ENCODE measurements at regions not wholly inside any gene's neighbourhood (a gene's known extent, or its start where the extent isn't known, plus 50 kb on each side); places are given as distances from the start of the nearest gene placed in this dataset.
A peak's percentile ranks its signal among the peaks of the same experiment; 100 is the strongest.

DNA sequence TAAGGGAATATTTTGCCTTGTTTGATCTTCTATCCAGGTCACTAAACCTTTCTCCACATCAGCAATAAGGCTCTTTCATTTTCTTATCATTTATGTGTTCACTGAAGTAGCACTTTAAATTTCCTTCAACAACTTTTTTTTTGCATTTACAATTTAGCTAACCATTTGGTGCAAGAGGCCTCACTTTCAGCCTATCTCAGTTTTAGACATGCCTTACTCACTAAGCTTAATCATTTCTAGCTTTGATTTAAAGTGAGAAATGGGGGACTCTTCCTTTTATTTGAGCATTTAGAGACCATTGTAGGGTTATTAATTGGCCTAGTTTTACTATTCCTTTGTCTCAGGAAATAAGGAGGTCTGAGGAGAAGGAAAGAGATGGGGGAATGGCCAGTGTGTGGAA lies 250.5 kb downstream of the AUH start:
- DNase-seq (ENCODE audit: insufficient read length, low spot score) (no peak), FAIRE-seq (no peak)
- TF ChIP-seq POLR2A (IDR thresholded peaks at IDR 0.05; ENCODE audit: low read depth, low read length): no peak

DNA sequence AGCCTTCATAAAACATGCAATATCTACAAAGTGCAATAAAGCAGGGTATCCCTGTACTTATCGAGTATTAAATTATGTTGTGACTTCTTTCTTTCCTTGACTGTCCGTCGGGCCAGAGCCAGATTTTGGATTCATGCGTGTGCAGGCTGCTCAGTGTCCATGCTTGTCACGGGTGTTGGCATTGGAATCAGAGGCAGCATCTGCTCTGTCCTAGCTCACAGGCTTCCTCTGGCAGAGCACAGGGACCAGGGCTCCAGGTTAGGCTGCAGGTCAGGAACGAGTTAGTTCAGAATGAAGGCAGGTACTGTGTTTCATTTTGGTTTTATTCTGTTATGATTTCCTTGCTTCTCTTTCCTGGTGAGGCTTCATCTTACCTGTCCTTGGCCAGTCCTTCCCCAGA lies 249.8 kb downstream of the AUH start:
- DNase-seq (ENCODE audit: insufficient read length, low spot score): no peak
- TF ChIP-seq POLR2A (IDR thresholded peaks at IDR 0.05; ENCODE audit: low read depth, low read length): no peak
- FAIRE-seq: no peak

DNA sequence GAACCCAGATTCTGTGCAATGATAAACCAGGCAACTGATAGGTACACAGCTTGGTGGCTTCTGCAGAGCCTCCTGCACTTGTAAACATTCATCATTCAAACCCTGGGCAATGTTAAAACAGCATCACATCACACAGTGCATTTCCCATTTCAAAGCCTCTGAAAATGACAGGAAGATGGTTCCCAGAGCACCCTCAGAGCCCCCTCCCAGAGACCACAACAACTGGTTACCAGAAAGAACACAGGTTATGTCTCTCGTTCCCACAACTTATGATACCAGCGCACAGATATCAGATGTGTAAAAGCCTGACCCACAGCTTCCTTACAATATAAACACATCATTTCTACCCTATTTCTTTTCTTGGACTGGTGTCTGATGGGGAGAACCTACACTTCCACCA lies 248.7 kb downstream of the AUH start:
- no peak for FAIRE-seq
- no peak for DNase-seq (ENCODE audit: insufficient read length, low spot score)
- no peak for TF ChIP-seq POLR2A (IDR thresholded peaks at IDR 0.05; ENCODE audit: low read depth, low read length)

DNA sequence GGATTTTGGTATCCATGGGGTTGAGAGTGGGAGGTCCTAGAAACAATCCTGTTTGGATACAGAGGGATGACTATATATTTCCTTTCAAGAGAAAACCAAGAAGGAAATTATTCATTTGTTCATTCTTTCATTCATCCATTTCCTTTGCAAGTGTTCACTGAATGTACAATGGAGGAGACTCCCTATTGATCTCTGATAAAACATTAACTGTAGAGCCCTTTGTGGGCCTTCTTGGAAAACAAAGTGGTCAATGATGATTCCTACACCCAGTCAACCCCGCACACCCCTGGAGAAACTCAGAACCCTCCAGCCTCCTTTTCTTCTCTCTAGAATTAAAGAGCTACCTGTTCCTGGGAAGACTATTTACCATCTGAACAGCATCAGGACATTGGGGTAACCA lies 247.3 kb downstream of the AUH start:
- DNase-seq (ENCODE audit: insufficient read length, low spot score) (no peak), FAIRE-seq (no peak)
- TF ChIP-seq POLR2A (IDR thresholded peaks at IDR 0.05; ENCODE audit: low read depth, low read length): no peak

DNA sequence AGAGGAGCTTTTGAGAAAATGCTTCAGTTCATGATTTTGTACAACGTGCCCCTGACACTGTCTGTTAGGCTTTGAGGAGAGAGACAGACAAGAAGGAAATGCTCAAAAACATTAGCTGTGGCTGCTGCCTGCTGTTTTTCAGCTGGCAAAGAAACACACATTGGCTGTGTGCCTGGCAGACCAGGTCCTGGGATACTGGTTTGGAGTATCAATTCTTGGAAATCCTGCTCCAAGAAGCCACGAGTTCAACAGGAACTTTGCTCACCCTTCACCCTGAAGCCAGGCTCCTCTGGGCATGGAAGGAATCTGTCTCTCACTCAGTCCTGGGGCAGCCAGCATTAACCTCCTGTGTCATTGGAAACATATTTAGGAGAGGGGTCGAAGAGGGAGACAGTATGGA lies 245.5 kb downstream of the AUH start:
- TF ChIP-seq POLR2A (IDR thresholded peaks at IDR 0.05; ENCODE audit: low read depth, low read length): no peak
- FAIRE-seq (no peak), DNase-seq (ENCODE audit: insufficient read length, low spot score) (no peak)

DNA sequence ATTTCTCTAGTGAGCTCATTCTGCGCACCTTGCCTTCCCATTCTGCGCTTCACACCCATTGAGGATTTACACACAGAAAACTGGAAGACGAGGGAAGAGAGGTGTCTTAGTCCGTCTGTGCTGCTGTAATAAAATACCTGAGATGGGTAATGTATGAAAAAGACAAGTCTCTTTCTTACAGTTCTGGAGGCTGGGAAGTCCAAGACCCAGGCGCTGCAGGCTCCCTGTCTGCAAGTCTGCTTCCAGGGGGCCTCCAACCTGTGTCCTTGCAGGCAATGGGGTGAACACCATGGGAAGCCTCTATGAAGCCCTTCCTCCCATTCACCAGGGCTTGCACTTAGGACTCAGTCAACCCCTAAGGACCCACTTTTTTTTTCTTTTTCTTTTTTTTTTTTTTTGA lies 245.0 kb downstream of the AUH start:
- TF ChIP-seq POLR2A (IDR thresholded peaks at IDR 0.05; ENCODE audit: low read depth, low read length): no peak
- FAIRE-seq: no peak
- DNase-seq (ENCODE audit: insufficient read length, low spot score): no peak

DNA sequence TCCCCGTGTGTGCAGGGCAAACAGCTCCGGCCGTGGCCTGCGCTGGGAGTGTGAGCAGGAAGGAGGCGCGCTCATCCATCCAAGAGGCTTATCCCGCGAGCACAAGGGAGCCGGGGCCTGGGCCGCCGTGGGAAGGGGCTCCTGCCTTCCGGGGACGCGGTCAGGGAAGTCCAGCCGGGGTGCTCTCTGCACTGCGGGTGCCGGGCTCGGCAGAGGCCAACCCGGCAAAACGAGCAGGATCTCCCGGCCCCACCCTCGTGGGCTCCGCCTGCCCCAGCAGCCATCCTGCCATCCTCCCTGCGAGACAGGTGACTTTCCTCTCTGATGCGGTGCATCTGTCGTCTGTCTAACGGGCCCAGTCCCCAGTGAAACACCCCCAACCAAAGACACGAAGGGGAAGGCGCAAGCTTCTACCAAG lies 244.2 kb downstream of the AUH start:
- no peak for FAIRE-seq
- no peak for DNase-seq (ENCODE audit: insufficient read length, low spot score)
- no peak for TF ChIP-seq POLR2A (IDR thresholded peaks at IDR 0.05; ENCODE audit: low read depth, low read length)

DNA sequence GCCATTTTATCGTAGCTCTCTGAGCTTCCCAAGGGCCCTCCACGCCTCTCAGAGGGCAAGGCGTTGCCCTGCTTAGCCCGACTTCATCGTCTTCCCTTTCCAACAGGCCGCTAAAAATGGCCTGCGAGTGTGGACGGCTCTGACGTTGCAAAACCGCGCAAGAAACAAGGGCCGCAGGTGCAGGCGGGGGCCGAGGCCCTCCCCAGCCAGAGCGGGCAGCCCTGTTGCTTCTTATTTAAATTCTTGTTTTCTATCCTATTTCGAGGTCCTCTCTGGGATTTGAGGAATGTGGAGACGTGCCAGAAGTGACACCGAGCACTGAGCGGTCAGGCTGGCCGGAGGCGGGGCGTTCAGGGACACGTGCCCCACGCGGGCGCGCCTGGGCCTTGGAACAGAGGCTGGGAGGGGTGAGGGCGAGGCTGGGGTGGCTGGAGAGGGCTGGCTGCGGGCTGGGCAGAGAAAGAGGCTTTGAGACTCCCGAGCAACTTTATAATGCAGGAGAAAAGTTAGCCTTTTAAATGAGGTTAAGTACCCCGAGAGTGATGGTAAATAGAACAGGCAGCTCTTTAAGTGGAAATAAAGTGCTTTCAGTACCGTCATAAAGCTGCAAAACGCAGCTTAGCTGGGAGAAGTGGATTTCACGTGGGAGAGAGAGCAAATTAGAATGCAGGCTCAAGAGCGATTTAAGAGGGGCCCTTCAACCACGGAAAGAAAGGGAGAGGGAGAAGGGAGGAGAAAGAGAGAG lies 243.6 kb downstream of the AUH start:
- TF ChIP-seq POLR2A (IDR thresholded peaks at IDR 0.05; ENCODE audit: low read depth, low read length): no peak
- DNase-seq (ENCODE audit: insufficient read length, low spot score) (no peak), FAIRE-seq (no peak)

DNA sequence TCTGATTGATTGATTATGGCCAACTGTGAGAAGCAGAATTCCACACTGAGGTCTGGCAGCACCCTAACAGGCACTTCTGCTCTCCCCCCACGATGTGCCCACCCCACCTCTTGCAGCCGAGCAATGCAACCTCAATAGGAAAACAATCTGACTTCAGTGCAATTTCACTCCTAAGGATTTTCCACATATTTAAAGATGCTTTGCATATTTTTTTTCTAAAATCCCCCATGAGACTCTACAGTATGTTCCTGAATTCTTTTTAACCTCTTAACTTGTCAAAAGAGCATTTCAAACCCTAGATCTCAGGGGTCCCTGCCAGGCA lies 243.1 kb downstream of the AUH start:
- DNase-seq (ENCODE audit: insufficient read length, low spot score) (no peak), FAIRE-seq (no peak)
- no peak for TF ChIP-seq POLR2A (IDR thresholded peaks at IDR 0.05; ENCODE audit: low read depth, low read length)

DNA sequence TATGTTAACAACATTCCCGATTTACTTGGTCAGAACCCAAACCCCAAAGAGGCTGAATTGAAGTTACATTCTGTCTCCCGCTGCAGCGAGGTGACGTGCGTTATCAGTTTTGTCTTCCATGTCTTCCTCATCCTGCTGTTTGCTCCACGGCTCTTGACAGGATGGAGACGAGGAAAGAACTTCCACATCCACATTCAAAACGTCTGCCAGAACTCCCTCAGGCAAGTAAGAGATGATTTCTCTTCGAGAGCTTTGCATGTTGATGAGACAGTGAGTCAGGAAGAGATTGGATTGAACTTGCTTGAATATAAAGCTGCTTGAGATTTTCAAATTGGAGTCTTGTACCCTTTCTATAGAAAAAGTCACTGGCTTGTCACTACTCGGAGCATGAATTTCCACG lies 242.6 kb downstream of the AUH start:
- DNase-seq (ENCODE audit: insufficient read length, low spot score) (no peak), FAIRE-seq (peak; percentile 95)
- TF ChIP-seq POLR2A (IDR thresholded peaks at IDR 0.05; ENCODE audit: low read depth, low read length): no peak

DNA sequence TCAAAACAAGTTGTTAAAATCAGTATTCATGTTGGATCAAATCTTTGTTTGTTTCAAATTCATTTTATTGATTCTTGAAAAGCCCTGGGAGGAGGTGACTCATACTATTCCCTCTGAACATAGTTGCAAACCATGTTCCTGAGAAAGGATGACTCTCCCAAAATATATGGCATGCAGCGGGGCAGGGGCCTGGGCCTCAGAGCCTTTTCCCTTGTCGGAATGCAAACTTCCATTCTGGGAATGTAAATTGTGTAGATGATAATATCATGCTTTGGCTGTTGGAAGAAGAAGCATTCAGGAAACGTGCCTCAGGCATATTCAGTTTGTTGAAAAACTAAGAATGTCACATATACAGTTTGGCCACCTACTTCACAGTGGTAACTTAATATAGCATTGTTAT lies 242.0 kb downstream of the AUH start:
- DNase-seq (ENCODE audit: insufficient read length, low spot score): peak; percentile 50
- no peak for TF ChIP-seq POLR2A (IDR thresholded peaks at IDR 0.05; ENCODE audit: low read depth, low read length)
- no peak for FAIRE-seq

DNA sequence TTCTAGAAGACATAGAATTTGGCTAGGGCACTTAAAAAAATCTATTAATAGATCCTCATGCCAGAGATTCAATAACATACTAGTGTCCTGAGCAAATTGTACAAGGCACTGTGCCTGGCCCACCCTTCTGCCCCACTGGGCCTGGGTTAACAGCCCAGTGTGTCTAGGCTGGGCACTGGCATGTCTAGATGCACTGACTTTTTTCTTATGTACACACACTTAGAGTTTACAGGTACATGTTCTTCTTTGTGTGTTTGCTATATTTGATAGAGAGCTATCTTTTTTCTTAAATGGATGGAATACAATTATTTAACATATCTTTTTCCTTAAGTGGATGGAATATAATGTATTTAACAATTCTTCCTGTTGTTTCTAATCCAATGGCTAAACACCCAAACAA lies 241.5 kb downstream of the AUH start:
- FAIRE-seq (no peak), DNase-seq (ENCODE audit: insufficient read length, low spot score) (no peak)
- TF ChIP-seq POLR2A (IDR thresholded peaks at IDR 0.05; ENCODE audit: low read depth, low read length): no peak

DNA sequence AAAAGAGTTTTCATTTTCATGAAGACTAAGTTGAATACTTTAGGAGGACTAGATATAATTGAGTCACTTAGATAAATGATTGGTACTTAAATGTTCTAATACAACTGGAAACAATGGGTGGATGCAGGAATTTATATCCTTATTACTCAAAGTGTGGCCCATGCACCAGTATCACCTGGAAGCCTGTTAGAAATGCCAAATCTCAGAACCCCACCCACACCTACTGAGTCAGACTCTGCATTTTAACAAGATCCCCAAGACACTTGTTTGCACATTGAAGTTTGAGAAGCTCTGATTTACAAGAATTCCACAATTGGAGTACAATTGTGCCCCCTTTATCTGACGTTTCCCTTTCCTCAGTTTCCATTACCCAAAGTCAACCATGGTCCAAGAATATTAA lies 239.0 kb downstream of the AUH start:
- DNase-seq (ENCODE audit: insufficient read length, low spot score): no peak
- FAIRE-seq: no peak
- no peak for TF ChIP-seq POLR2A (IDR thresholded peaks at IDR 0.05; ENCODE audit: low read depth, low read length)

DNA sequence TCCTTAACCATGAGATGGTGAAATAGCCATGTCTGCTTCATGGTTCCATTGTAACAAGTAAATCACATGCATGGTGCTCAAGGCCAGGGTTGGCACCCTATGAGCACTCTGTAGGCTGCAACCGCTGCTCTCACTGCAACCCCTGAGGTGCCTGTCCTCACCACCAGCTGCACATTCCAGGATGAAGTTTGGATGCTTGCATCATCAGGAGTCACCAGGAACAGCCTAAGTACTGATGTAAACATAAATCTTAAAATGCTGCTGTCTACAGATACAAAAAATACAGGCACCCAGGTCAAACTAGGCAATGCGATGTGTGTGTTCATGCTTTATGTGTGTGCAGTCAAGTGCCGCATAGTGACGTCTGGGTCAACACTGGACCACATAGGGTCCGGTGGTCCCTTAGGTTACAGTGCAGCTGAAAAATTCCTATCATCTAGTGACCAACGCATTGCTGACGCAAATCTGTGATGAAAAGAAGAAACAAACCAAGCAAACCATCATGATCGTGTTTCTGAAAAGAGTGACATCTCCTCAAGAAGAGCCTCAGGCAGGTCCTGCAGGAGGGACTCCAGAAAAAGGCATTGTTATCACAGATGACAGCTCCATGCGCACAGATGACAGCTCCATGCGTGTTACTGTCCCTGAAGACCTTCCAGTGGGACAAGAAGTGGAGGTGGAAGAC lies 234.8 kb downstream of the AUH start:
- no peak for DNase-seq (ENCODE audit: insufficient read length, low spot score)
- no peak for TF ChIP-seq POLR2A (IDR thresholded peaks at IDR 0.05; ENCODE audit: low read depth, low read length)
- no peak for FAIRE-seq

DNA sequence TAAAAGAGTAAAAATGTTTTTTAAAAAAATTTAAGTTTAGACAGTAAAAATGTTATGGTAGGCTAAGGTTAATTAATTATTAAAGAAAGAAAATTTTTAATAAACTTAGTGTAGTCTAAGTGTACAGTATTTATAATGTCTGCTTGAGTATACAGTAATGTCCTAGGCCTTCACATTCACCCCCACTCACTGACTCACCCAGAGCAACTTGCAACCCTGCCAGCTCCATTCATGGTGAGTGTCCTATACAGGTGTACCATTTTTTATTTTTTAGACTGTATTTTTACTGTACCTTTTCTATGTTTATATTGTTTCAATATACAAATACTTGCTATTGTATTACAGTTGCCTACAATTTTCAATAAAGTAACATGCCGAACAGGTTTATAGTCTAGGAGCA lies 234.1 kb downstream of the AUH start:
- TF ChIP-seq POLR2A (IDR thresholded peaks at IDR 0.05; ENCODE audit: low read depth, low read length): no peak
- no peak for FAIRE-seq
- no peak for DNase-seq (ENCODE audit: insufficient read length, low spot score)

Measured in H54 (cell line).